Body of pancreas (tissue), 4 donors: ENCODE measurements at regions not wholly inside any gene's neighbourhood (a gene's known extent, or its start where the extent isn't known, plus 50 kb on each side); places are given as distances from the start of the nearest gene placed in this dataset.
"Not testable (repeated sequence)": the region's sequence is repeated elsewhere in the genome, so short reads cannot be mapped to it uniquely, and the experiment has no call there.

Source experiments
- ATAC-seq: fragments of 150-250 bp; one replicate; pipeline ENCODE4 v1.9.1; 2016
- DNase-seq, 4 donors: peaks; one replicate each; pipeline ENCODE4 v3.0.0-alpha.2; 2019
- H3K27ac ChIP-seq, 4 donors: fragments of 200-600 bp; sonication (generic); 1 replicate in 3 of 4; 2 replicates in 1 of 4; pipeline versions ENCODE4 v1.5.1 to v1.6.1; 2016 to 2019; ENCODE audit warnings: mild to moderate bottlenecking in 1 of 4, mixed read lengths in 1 of 4, moderate library complexity in 1 of 4
- H3K27me3 ChIP-seq, 2 donors: fragments of 200-600 bp; sonication (generic); one replicate each; pipeline ENCODE4 v1.6.0; 2016; ENCODE audit warnings: mild to moderate bottlenecking in 1 of 2
- H3K36me3 ChIP-seq, 2 donors: fragments of 200-600 bp; sonication (generic); replicated peaks in 1 of 2; 2 replicates each; pipeline ENCODE4 v1.5.1; 2016; ENCODE audit warnings: low read depth in 2 of 2; ENCODE audit not compliant: insufficient read depth in 1 of 2
- H3K4me1 ChIP-seq: fragments of 200-600 bp; sonication (generic); one replicate; pipeline ENCODE4 v1.6.0; 2016
- H3K4me3 ChIP-seq, 2 donors: fragments of 200-600 bp; sonication (generic); 1 replicate in 1 of 2; 2 replicates in 1 of 2; pipeline ENCODE4 v1.5.1; 2016 to 2019
- H3K9me3 ChIP-seq, 3 donors: fragments of 200-600 bp; sonication (generic); 1 replicate in 2 of 3; 2 replicates in 1 of 3; pipeline ENCODE4 v1.5.1; 2016
- POLR2A ChIP-seq, 3 donors: fragments of 450-650 bp; IDR thresholded peaks; one replicate each; pipeline ENCODE4 v1.6.1; 2016; ENCODE audit warnings: antibody characterized with exemption in 3 of 3, mild to moderate bottlenecking in 2 of 3
- WGBS, 2 donors: methylation state at CpG; one replicate each; pipeline ENCODE4 v1.1.5; 2017; 5-methylcytosine and 5-hydroxymethylcytosine counted together
- intact Hi-C: fragments of 100-400 bp; cut with DNase I; formaldehyde crosslinking; loops from one replicate; pipeline ENCODE4 v1.15.1; 2023
- TF ChIP-seq, protein P1 (sequence below), 7 experiments: fragments of 450-650 bp in 4 of 7; fragments of 200-600 bp in 3 of 7; sonication (generic) in 3 of 7; IDR thresholded peaks; one replicate each; pipeline ENCODE4 v1.5.1; 2016 to 2019; ENCODE audit warnings: antibody characterized with exemption in 7 of 7

DNA sequence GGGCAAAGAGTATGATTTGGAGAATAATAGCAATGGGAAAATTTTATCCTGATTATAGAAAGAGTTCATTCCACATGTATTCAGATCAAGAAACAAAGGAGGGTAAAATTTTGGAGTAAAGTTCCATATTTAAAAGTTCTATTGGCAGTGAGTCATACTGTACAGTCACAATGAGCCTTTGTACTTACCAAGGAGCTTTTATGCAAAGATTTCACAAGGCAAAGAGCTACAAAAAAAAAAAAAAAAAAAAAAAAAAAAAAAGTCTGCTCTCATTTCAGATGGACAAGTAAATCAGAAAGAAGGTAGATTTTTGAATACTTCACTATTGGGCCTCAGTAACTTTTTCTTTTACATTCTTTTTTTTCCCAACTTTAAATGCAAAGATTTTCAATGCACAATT, 1802.2 kb upstream of the PIK3C3 start:
- no peak for DNase-seq
- Histone ChIP-seq H3K27me3 (no peaks in the 10 kb centered on the region), H3K4me1 (no peaks in the 10 kb centered on the region), H3K4me3 (no peak overlapping the region), H3K36me3 (no peaks in the 10 kb centered on the region), H3K9me3 (no peaks in the 10 kb centered on the region), H3K27ac (no peak overlapping the region)
- intact Hi-C loops = no loop called here
- TF ChIP-seq, protein P1, sequence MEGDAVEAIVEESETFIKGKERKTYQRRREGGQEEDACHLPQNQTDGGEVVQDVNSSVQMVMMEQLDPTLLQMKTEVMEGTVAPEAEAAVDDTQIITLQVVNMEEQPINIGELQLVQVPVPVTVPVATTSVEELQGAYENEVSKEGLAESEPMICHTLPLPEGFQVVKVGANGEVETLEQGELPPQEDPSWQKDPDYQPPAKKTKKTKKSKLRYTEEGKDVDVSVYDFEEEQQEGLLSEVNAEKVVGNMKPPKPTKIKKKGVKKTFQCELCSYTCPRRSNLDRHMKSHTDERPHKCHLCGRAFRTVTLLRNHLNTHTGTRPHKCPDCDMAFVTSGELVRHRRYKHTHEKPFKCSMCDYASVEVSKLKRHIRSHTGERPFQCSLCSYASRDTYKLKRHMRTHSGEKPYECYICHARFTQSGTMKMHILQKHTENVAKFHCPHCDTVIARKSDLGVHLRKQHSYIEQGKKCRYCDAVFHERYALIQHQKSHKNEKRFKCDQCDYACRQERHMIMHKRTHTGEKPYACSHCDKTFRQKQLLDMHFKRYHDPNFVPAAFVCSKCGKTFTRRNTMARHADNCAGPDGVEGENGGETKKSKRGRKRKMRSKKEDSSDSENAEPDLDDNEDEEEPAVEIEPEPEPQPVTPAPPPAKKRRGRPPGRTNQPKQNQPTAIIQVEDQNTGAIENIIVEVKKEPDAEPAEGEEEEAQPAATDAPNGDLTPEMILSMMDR (IDR thresholded peaks at IDR 0.05) = no peak
- no peak for TF ChIP-seq POLR2A (IDR thresholded peaks at IDR 0.05)
- no peak for ATAC-seq

GRCh38 chr18:40148960-40149359, 1806.1 kb upstream of the PIK3C3 start:
- H3K36me3 ChIP-seq = no peaks in the 10 kb centered on the region
- H3K27ac ChIP-seq = no peak overlapping the region
- H3K4me1 ChIP-seq = no peaks in the 10 kb centered on the region
- DNase-seq (no peak), ATAC-seq (no peak)
- H3K4me3 ChIP-seq = no peak overlapping the region
- TF ChIP-seq POLR2A (IDR thresholded peaks at IDR 0.05) = no peak
- TF ChIP-seq, protein P1 (IDR thresholded peaks at IDR 0.05) = no peak
- H3K27me3 ChIP-seq = no peaks in the 10 kb centered on the region
- H3K9me3 ChIP-seq = no peaks in the 10 kb centered on the region
- intact Hi-C loops = no loop called here
- WGBS, 2 donors = 80 to 89% methylated on average over 4 of the region's 4 CpGs

DNA sequence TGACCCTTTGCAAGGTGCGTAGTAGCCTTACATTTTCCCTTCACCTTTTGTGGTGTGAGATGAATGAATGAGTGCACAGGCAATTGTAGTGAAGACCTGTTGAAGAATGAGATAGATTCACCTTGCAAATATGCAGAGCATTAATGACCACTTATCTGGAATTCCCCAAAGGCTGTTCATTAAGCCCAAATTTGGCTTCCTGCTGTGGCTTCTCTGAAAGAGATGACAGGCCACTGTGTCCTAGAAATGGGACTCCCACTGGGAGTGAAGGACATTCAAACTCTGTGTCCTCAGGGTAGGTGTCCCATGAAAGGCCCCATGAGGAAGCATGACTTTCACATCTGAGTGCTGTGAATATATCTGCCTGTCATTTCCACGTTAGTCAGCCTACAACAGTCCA, 1821.8 kb upstream of the PIK3C3 start:
- ATAC-seq = no peak
- H3K4me1 ChIP-seq = no peaks in the 10 kb centered on the region
- intact Hi-C loops = no loop called here
- H3K27me3 ChIP-seq = no peaks in the 10 kb centered on the region
- no peak for TF ChIP-seq POLR2A (IDR thresholded peaks at IDR 0.05)
- TF ChIP-seq, protein P1 (IDR thresholded peaks at IDR 0.05) = no peak
- H3K4me3 ChIP-seq = no peak overlapping the region
- 71 to 76% methylated on average over 2 of the region's 2 CpGs for WGBS, 2 donors
- no peak overlapping the region for H3K27ac ChIP-seq
- H3K36me3 ChIP-seq = no peaks in the 10 kb centered on the region
- no peaks in the 10 kb centered on the region for H3K9me3 ChIP-seq
- no peak for DNase-seq

DNA sequence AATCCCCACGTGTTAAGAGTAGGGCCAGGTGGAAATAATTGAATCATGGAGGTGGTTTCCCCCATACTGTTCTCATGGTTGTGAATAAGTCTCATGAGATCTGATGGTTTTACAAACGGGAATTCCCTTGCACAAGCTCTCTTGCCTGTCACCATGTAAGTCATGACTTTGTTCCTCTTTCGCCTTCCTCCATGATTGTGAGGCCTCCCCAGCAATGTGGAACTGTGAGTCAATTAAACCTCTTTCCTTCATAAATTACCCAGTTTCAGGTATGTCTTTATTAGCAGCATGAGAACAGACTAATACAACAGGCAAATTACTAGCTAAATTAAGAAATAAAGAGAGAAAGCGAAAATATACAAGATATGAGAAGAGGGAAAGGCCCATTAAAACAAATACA, 1822.6 kb upstream of the PIK3C3 start:
- H3K9me3 ChIP-seq, H3K4me3 ChIP-seq, H3K36me3 ChIP-seq, H3K27me3 ChIP-seq, H3K27ac ChIP-seq, H3K4me1 ChIP-seq, intact Hi-C loops, ATAC-seq, DNase-seq: not testable (repeated sequence)
- WGBS, 2 donors = 50 to 57% methylated on average over 4 of the region's 4 CpGs

DNA sequence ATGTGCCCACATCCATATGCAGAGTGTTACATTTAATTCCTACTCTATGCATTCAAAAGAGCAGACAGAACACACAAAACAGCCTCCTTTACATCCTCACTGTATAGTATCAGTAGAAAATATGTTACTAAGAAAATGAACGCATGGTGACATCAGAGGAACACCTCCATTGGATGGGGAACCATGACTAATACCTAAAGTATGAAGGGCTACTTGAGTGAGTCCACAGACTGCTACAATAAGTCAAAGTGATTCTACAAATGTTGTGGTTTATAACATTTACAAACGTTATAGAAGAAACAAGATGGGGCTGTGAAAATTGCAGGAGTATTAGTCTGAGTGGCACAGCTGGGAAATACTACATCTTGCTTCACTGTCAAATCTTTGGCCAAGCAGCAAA, 1830.9 kb upstream of the PIK3C3 start:
- Histone ChIP-seq H3K4me1 (no peaks in the 10 kb centered on the region), H3K9me3 (no peaks in the 10 kb centered on the region), H3K4me3 (no peak overlapping the region), H3K27me3 (no peaks in the 10 kb centered on the region), H3K36me3 (no peaks in the 10 kb centered on the region), H3K27ac (no peak overlapping the region)
- ATAC-seq (no peak), DNase-seq (no peak)
- intact Hi-C loops = no loop called here
- no peak for TF ChIP-seq POLR2A (IDR thresholded peaks at IDR 0.05)
- 49 to 53% methylated on average over 2 of the region's 2 CpGs for WGBS, 2 donors

DNA sequence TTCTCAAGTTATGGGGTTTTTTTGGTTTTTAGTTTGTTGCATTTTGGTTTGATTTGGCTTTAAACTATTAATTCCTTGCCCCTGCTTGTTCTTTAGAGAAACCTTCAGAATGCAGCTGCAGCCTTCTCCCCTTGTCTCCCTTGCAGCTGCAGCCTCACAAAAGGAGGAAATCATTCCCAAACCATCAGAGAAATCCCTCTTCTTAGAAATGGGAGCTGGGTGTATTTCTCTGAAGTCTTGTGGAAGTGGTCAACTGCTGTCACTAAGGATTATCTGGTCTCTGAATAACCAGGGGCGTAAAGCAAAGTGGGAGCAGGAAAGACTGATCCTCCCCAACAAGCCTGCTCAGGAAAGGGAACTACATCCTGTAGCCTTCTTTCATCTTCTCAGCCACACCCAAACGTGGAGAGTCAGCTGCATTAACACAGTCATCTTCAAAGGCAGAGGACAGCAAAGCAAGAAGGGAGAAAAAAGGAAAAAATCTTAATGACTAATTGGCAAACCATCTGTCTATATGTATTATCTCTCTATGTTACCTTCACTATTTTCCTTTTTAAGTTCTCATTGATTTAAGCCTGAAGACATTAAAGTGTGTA, 1834.1 kb upstream of the PIK3C3 start:
- Histone ChIP-seq H3K27ac (no peak overlapping the region), H3K36me3 (no peaks in the 10 kb centered on the region), H3K9me3 (no peaks in the 10 kb centered on the region), H3K4me1 (no peaks in the 10 kb centered on the region), H3K4me3 (no peak overlapping the region), H3K27me3 (no peaks in the 10 kb centered on the region)
- DNase-seq (no peak), ATAC-seq (no peak)
- TF ChIP-seq, protein P1 (IDR thresholded peaks at IDR 0.05) = no peak
- WGBS, 2 donors = 22 to 29% methylated on average over 2 of the region's 2 CpGs
- intact Hi-C loops = no loop called here
